SK-N-SH treated with all-trans-retinoic acid at 6 μM for 48 hours (cell line): ENCODE measurements at regions not wholly inside any gene's neighbourhood (a gene's known extent, or its start where the extent isn't known, plus 50 kb on each side); places are given as distances from the start of the nearest gene placed in this dataset.

ENCODE experiments used
- ARNTL ChIP-seq: fragments of 450-650 bp; formaldehyde crosslinking; IDR thresholded peaks from 2 replicates; pipeline ENCODE4 v1.5.0; 2020; ENCODE audit warnings: low read depth, mild to moderate bottlenecking, moderate library complexity, borderline replicate concordance
- CSDC2 ChIP-seq: fragments of 250-450 bp; sonication (Bioruptor Pico); IDR thresholded peaks from 2 replicates; pipeline ENCODE4 v1.5.0; 2020; ENCODE audit warnings: mild to moderate bottlenecking, moderate library complexity
- ISL1 ChIP-seq: fragments of 250-450 bp; sonication (Bioruptor Pico); IDR thresholded peaks from 2 replicates; pipeline ENCODE4 v2.1.2; 2022; ENCODE audit warnings: mild to moderate bottlenecking, moderate library complexity
- OSR1 ChIP-seq: fragments of 250-450 bp; sonication (Bioruptor Pico); IDR thresholded peaks from 2 replicates; pipeline ENCODE4 v1.8.0; 2022; ENCODE audit warnings: moderate library complexity, mild to moderate bottlenecking, inconsistent platforms
- PATZ1 ChIP-seq: fragments of 250-450 bp; sonication (Bioruptor Pico); IDR thresholded peaks from 2 replicates; pipeline ENCODE4 v1.8.0; 2020; ENCODE audit warnings: mild to moderate bottlenecking, moderate library complexity, borderline replicate concordance
- POU6F1 ChIP-seq: fragments of 250-450 bp; sonication (Bioruptor Pico); IDR thresholded peaks from 2 replicates; pipeline ENCODE4 v1.8.0; 2021; ENCODE audit warnings: low read depth, mild to moderate bottlenecking, moderate library complexity, borderline replicate concordance
- PPARA ChIP-seq: fragments of 250-450 bp; sonication (Bioruptor Pico); IDR thresholded peaks from 2 replicates; pipeline ENCODE4 v1.5.0; 2020; ENCODE audit warnings: mild to moderate bottlenecking, borderline replicate concordance
- RARB ChIP-seq: fragments of 250-450 bp; sonication (Bioruptor Pico); IDR thresholded peaks from 2 replicates; pipeline ENCODE4 v1.8.0; 2021; ENCODE audit warnings: mild to moderate bottlenecking, moderate library complexity
- TCF4 ChIP-seq: fragments of 250-450 bp; sonication (Bioruptor Pico); IDR thresholded peaks from 2 replicates; pipeline ENCODE4 v1.8.0; 2021; ENCODE audit warnings: mild to moderate bottlenecking, moderate library complexity, borderline replicate concordance
- ZFP3 ChIP-seq: fragments of 250-450 bp; sonication (Bioruptor Pico); IDR thresholded peaks from 2 replicates; pipeline ENCODE4 v1.5.0; 2020; ENCODE audit warnings: mild to moderate bottlenecking, moderate library complexity
- ZNF8 ChIP-seq: fragments of 450-650 bp; formaldehyde crosslinking; IDR thresholded peaks from 2 replicates; pipeline ENCODE4 v1.5.0; 2020; ENCODE audit warnings: mild to moderate bottlenecking, moderate library complexity

DNA sequence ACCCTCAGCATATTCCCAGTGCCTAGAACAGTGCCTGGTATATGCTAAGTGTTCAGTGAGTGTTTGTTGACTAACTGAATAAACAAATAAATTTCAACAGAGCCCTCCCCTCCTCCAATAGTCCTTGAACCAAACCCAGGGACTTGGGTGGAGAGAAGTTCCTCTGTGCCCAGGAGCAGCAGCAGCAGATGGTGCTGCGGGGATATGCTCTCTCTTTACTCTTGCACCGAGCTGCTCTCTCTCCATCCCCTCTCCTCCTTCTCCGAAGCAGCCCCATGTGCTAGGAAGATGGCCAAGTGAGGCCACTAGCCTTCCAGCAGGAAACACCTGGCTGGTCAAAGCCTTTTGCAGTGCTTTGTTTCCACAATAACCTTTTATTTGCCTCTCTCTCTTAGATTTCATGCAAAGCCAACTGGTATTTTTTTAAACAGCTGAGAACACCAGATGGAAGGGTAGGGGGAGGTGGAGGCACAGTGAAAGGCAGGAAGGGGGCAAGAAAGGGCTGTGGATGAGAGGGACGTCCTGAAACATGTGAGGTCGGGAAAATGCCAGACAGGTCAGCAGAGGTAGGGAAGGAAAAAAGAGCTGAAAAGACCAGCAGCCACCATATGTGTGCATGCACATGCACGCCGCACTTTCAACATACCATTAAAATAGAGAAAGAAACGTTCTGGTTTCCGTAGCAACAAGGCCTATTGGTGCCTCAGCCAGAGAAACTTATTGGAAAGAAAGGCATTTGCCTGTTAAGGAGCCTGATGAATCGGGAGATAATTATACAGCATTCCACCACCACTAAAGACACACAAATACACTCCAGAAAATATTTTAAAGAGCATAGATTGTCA lies 78.9 kb downstream of the EMP1 start:
- TF ChIP-seq TCF4 (CRISPR knock-in tag), result no peak
- no peak for TF ChIP-seq POU6F1 (CRISPR knock-in tag)
- no peak for TF ChIP-seq OSR1 (CRISPR knock-in tag)
- TF ChIP-seq ZFP3, result no peak
- TF ChIP-seq PATZ1, result no peak
- TF ChIP-seq ISL1 (CRISPR knock-in tag), result no peak
- no peak for TF ChIP-seq CSDC2 (CRISPR knock-in tag)
- TF ChIP-seq ZNF8 (CRISPR knock-in tag), result no peak
- no peak for TF ChIP-seq ARNTL (CRISPR knock-in tag)
- TF ChIP-seq RARB, result no peak
- no peak for TF ChIP-seq PPARA
